ENCODE measurements at regions not wholly inside any gene's neighbourhood (a gene's known extent, or its start where the extent isn't known, plus 50 kb on each side); places are given as distances from the start of the nearest gene placed in this dataset.

- Histone ChIP-seq H3K9me3 (replicated peaks; ENCODE audit: control insufficient read depth, insufficient read depth, low read depth, low read length) (no peaks in the 10 kb centered on the region), H3K79me2 (ENCODE audit: control insufficient read depth, insufficient read depth, low read length) (no peaks in the 10 kb centered on the region), H3K4me2 (ENCODE audit: insufficient read depth, low read length) (no peak overlapping the region), H3K9ac (ENCODE audit: insufficient read depth in 1 of 2, low read depth in 2 of 2, low read length in 2 of 2) (no peak overlapping the region; a peak in 1 of 4 replicates), H2AFZ (ENCODE audit: low read depth, low read length) (no peak overlapping the region), H3K27me3 (ENCODE audit: control insufficient read depth in 2 of 2, insufficient read depth in 2 of 2, low read length in 2 of 2) (no peaks in the 10 kb centered on the region), H3K9me1 (ENCODE audit: control insufficient read depth, insufficient read depth, low read length) (no peaks in the 10 kb centered on the region), H4K20me1 (replicated peaks; ENCODE audit: control insufficient read depth, insufficient read depth, low read length) (no peaks in the 10 kb centered on the region), H3K4me3 (no peak overlapping the region), H3K4me1 (replicated peaks in 1 of 2; ENCODE audit: control insufficient read depth in 2 of 2, insufficient read depth in 2 of 2, low read length in 2 of 2) (peaks cover 3 to 17% of the 10 kb centered on the region in 2 experiments; a peak in 3 of 5 replicates), H3K36me3 (ENCODE audit: control insufficient read depth, insufficient read depth, low read length) (no peaks in the 10 kb centered on the region), H3K27ac (ENCODE audit: extremely low read depth, low read depth, low read length) (no peak overlapping the region)
- in situ Hi-C loops (cut with MboI) = no loop called here
- peak; percentile 58 for TF ChIP-seq TFE3 (CRISPR knock-in tag; IDR thresholded peaks at IDR 0.05)
- TF ChIP-seq RAD51 (IDR thresholded peaks at IDR 0.05; ENCODE audit: borderline replicate concordance, low read depth) = peak; percentile 45; the same call in 1 of the 2 replicates
- peak; percentile 46; the same call in 1 of the 2 replicates for TF ChIP-seq C11orf30 (IDR thresholded peaks at IDR 0.05; ENCODE audit: low read depth)
- TF ChIP-seq PTRF (tag; IDR thresholded peaks at IDR 0.05) = no peak
- TF ChIP-seq, protein P1, sequence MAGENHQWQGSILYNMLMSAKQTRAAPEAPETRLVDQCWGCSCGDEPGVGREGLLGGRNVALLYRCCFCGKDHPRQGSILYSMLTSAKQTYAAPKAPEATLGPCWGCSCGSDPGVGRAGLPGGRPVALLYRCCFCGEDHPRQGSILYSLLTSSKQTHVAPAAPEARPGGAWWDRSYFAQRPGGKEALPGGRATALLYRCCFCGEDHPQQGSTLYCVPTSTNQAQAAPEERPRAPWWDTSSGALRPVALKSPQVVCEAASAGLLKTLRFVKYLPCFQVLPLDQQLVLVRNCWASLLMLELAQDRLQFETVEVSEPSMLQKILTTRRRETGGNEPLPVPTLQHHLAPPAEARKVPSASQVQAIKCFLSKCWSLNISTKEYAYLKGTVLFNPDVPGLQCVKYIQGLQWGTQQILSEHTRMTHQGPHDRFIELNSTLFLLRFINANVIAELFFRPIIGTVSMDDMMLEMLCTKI (IDR thresholded peaks at IDR 0.05; ENCODE audit: partially characterized antibody) = no peak
- peak; percentile 75 for TF ChIP-seq ZNF316 (IDR thresholded peaks at IDR 0.05)
- TF ChIP-seq, protein P2, sequence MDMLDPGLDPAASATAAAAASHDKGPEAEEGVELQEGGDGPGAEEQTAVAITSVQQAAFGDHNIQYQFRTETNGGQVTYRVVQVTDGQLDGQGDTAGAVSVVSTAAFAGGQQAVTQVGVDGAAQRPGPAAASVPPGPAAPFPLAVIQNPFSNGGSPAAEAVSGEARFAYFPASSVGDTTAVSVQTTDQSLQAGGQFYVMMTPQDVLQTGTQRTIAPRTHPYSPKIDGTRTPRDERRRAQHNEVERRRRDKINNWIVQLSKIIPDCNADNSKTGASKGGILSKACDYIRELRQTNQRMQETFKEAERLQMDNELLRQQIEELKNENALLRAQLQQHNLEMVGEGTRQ (CRISPR knock-in tag; IDR thresholded peaks at IDR 0.05) = peak; percentile 53
- intact Hi-C loops (cut with micrococcal nuclease) = no loop called here
- ChIA-PET POLR2A (interaction anchor here (0.6 to 2.0 kb wide), 3 partner anchors 28 to 113 kb away, joined by 3 to 9 read pairs (median 4); partner anchors contain the start of gene KLF6), CTCF (ENCODE audit: low intra/inter-chr PET ratio) (no interaction called here)
- DNase-seq (ENCODE audit: extremely low read depth in 1 of 4, low spot score in 3 of 4) = no peak
- ATAC-seq = no peak
- no peak for FAIRE-seq
- WGBS (ENCODE audit: insufficient coverage, low coverage, missing lambda C conversion rate) = 56% methylated on average over 4 of the region's 4 CpGs
- BruUV-seq (replicated peaks) = no TSS peak
Observed at GRCh38 chr10:3898821-3899220, 113.8 kb upstream of the KLF6 start.

All from K562 (cell line).